ENCODE measurements at regions not wholly inside any gene's neighbourhood (a gene's known extent, or its start where the extent isn't known, plus 50 kb on each side); places are given as distances from the start of the nearest gene placed in this dataset.

DNA sequence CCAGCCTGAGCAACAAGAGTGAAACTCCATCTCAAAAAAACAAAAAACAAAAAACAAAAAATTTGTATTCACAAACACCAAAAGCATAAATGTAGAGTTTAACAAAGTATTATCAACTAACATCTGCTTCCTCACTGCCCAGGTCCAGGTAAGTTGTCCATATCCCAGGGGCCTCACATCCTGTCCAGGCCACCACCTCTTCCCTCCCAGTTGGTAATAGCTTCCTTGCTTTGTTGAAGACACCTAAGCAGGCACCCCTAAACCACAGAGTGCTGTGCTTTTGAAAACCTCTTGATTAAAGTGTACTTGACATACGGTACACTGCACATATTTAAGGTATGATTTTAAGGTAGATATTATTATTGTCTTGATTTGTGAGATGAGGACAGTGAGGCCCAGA, 299.8 kb downstream of the SHQ1 start:
- DNase-seq (ENCODE audit: low spot score in 2 of 2, unreplicated experiment in 2 of 2): no peak
- TF ChIP-seq, protein P1, sequence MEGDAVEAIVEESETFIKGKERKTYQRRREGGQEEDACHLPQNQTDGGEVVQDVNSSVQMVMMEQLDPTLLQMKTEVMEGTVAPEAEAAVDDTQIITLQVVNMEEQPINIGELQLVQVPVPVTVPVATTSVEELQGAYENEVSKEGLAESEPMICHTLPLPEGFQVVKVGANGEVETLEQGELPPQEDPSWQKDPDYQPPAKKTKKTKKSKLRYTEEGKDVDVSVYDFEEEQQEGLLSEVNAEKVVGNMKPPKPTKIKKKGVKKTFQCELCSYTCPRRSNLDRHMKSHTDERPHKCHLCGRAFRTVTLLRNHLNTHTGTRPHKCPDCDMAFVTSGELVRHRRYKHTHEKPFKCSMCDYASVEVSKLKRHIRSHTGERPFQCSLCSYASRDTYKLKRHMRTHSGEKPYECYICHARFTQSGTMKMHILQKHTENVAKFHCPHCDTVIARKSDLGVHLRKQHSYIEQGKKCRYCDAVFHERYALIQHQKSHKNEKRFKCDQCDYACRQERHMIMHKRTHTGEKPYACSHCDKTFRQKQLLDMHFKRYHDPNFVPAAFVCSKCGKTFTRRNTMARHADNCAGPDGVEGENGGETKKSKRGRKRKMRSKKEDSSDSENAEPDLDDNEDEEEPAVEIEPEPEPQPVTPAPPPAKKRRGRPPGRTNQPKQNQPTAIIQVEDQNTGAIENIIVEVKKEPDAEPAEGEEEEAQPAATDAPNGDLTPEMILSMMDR (IDR thresholded peaks at IDR 0.05; ENCODE audit: unreplicated experiment): no peak
- Mint-ChIP-seq H3K4me3 (no peak overlapping the region), H3K36me3 (no peaks in the 10 kb centered on the region), H3K27me3 (ENCODE audit: low read depth) (no peaks in the 10 kb centered on the region), H3K27ac (no peak overlapping the region), H3K4me1 (no peaks in the 10 kb centered on the region), H3K9me3 (no peaks in the 10 kb centered on the region)

GRCh38 chr3:72547183-72547582, 301.1 kb downstream of the SHQ1 start:
- Mint-ChIP-seq H3K27ac (no peak overlapping the region), H3K4me3 (no peak overlapping the region), H3K9me3 (no peaks in the 10 kb centered on the region), H3K27me3 (ENCODE audit: low read depth) (no peaks in the 10 kb centered on the region), H3K36me3 (no peaks in the 10 kb centered on the region), H3K4me1 (no peaks in the 10 kb centered on the region)
- TF ChIP-seq, protein P1 (IDR thresholded peaks at IDR 0.05; ENCODE audit: unreplicated experiment): no peak
- DNase-seq (ENCODE audit: low spot score in 2 of 2, unreplicated experiment in 2 of 2): no peak

DNA sequence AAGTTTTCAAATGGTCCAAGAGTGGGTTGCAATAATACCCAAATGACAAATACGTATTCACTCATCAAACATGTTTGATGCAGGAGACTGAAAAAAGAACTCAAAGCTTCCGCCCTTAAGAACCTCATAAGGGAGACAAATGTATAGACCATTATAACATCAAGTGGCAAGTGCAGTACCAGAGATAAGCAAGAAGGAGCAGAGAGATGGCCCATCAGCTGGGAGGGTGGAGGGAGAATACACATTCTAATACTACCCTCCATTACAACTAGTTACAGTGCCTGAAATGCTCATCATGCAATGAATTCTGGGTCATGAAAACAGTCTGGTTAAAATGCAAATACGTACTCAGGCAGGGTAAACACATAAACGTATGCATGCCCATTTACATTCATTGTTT, 304.0 kb downstream of the SHQ1 start:
- TF ChIP-seq, protein P1 (IDR thresholded peaks at IDR 0.05; ENCODE audit: unreplicated experiment): no peak
- H3K4me3 Mint-ChIP-seq: no peak overlapping the region
- no peak for DNase-seq (ENCODE audit: low spot score in 2 of 2, unreplicated experiment in 2 of 2)
- no peaks in the 10 kb centered on the region for H3K27me3 Mint-ChIP-seq (ENCODE audit: low read depth)
- H3K9me3 Mint-ChIP-seq: peaks cover 3% of the 10 kb centered on the region
- no peak overlapping the region for H3K27ac Mint-ChIP-seq
- H3K36me3 Mint-ChIP-seq: peaks cover 1% of the 10 kb centered on the region
- no peaks in the 10 kb centered on the region for H3K4me1 Mint-ChIP-seq

GRCh38 chr3:72543246-72543645, 305.0 kb downstream of the SHQ1 start:
- Mint-ChIP-seq H3K27me3 (ENCODE audit: low read depth) (no peaks in the 10 kb centered on the region), H3K4me3 (no peak overlapping the region), H3K4me1 (no peaks in the 10 kb centered on the region), H3K27ac (no peak overlapping the region), H3K9me3 (peaks cover 3% of the 10 kb centered on the region), H3K36me3 (peaks cover 1% of the 10 kb centered on the region)
- DNase-seq (ENCODE audit: low spot score in 2 of 2, unreplicated experiment in 2 of 2): no peak
- TF ChIP-seq, protein P1 (IDR thresholded peaks at IDR 0.05; ENCODE audit: unreplicated experiment): no peak

DNA sequence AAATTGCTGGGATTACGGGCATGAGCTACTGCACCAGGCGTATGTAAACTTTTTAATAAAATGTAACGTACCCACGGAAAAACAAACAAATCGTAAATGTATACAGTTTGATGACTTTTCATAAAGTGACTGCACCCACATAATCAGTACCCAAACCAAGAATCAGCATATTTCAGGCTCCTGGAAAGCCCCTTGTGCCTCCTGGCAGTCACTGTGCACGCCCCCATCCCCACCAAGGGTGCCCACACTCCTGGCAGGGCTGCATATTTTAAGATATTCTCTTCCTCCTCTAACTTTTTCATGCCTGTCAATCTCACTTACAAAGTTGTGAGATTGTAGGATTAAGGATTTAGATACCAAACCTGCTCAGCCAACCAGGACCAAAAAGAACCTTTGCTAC, 305.5 kb downstream of the SHQ1 start:
- no peak overlapping the region for H3K4me3 Mint-ChIP-seq
- H3K9me3 Mint-ChIP-seq: peaks cover 3% of the 10 kb centered on the region
- H3K4me1 Mint-ChIP-seq: no peaks in the 10 kb centered on the region
- TF ChIP-seq, protein P1 (IDR thresholded peaks at IDR 0.05; ENCODE audit: unreplicated experiment): no peak
- H3K27ac Mint-ChIP-seq: no peak overlapping the region
- H3K27me3 Mint-ChIP-seq (ENCODE audit: low read depth): no peaks in the 10 kb centered on the region
- H3K36me3 Mint-ChIP-seq: peaks cover 1% of the 10 kb centered on the region
- DNase-seq (ENCODE audit: low spot score in 2 of 2, unreplicated experiment in 2 of 2): no peak

GRCh38 chr3:72539856-72540255, 308.4 kb downstream of the SHQ1 start:
- peaks cover 3% of the 10 kb centered on the region for H3K9me3 Mint-ChIP-seq
- peaks cover 1% of the 10 kb centered on the region for H3K36me3 Mint-ChIP-seq
- TF ChIP-seq, protein P1 (IDR thresholded peaks at IDR 0.05; ENCODE audit: unreplicated experiment): no peak
- H3K27me3 Mint-ChIP-seq (ENCODE audit: low read depth): no peaks in the 10 kb centered on the region
- DNase-seq (ENCODE audit: low spot score in 2 of 2, unreplicated experiment in 2 of 2): no peak
- peaks cover 4% of the 10 kb centered on the region for H3K4me1 Mint-ChIP-seq
- H3K4me3 Mint-ChIP-seq: no peak overlapping the region
- no peak overlapping the region for H3K27ac Mint-ChIP-seq
